Esophagus muscularis mucosa (tissue), 3 donors: ENCODE measurements at regions not wholly inside any gene's neighbourhood (a gene's known extent, or its start where the extent isn't known, plus 50 kb on each side); places are given as distances from the start of the nearest gene placed in this dataset.

Experiments used
- CTCF ChIP-seq, 3 experiments: fragments of 200-600 bp in 2 of 3; fragments of 450-650 bp in 1 of 3; sonication (generic) in 2 of 3; IDR thresholded peaks; one replicate each; pipeline ENCODE4 v1.5.1; 2017 to 2019; ENCODE audit warnings: antibody characterized with exemption in 3 of 3, mild to moderate bottlenecking in 2 of 3, moderate library complexity in 1 of 3
- POLR2A ChIP-seq: fragments of 450-650 bp; IDR thresholded peaks from one replicate; pipeline ENCODE4 v1.6.1; 2017; ENCODE audit warnings: antibody characterized with exemption, moderate library complexity, mild to moderate bottlenecking, low read depth
- POLR2AphosphoS5 ChIP-seq, 2 donors: sonication (generic); formaldehyde crosslinking; IDR thresholded peaks; one replicate each; pipeline ENCODE4 v1.6.1; 2017; ENCODE audit warnings: antibody characterized with exemption in 2 of 2

DNA sequence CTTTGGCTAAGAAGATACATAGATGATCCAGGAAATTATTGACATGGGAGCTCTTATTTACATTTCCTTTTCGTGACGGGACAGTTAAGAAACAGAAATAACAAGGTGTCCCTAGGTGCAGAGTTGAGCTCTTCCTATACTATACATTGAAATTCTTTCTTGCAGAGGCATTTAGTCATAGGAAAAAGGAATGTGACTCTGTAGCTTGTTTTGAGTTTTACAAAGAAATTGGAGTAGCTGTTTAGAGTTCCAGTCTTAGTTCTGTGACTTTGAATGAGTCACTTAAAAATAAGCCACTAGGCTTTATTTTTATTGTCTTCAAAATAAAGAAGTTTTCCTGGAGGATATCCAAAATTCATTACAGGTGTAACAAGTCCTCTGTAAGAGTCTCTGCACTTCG lies 723.5 kb upstream of the SGO1 start:
- TF ChIP-seq CTCF (IDR thresholded peaks at IDR 0.05): no peak
- TF ChIP-seq POLR2AphosphoS5 (IDR thresholded peaks at IDR 0.05): no peak
- no peak for TF ChIP-seq POLR2A
